OCI-LY3 (cell line): ENCODE measurements at regions not wholly inside any gene's neighbourhood (a gene's known extent, or its start where the extent isn't known, plus 50 kb on each side); places are given as distances from the start of the nearest gene placed in this dataset.

Experiments
- EZH2phosphoT487 ChIP-seq: fragments of 200-600 bp; shearing (Covaris generic); IDR thresholded peaks from 2 replicates; pipeline ENCODE4 v1.6.1; 2018; ENCODE audit warnings: antibody characterized with exemption, mixed run types, low read depth
- TF ChIP-seq, protein P1 (sequence below): fragments of 200-600, 300-600 bp; sonication (generic); IDR thresholded peaks from 2 replicates; pipeline ENCODE4 v1.5.1; 2014; ENCODE audit warnings: antibody characterized with exemption, low read length, low read depth

DNA sequence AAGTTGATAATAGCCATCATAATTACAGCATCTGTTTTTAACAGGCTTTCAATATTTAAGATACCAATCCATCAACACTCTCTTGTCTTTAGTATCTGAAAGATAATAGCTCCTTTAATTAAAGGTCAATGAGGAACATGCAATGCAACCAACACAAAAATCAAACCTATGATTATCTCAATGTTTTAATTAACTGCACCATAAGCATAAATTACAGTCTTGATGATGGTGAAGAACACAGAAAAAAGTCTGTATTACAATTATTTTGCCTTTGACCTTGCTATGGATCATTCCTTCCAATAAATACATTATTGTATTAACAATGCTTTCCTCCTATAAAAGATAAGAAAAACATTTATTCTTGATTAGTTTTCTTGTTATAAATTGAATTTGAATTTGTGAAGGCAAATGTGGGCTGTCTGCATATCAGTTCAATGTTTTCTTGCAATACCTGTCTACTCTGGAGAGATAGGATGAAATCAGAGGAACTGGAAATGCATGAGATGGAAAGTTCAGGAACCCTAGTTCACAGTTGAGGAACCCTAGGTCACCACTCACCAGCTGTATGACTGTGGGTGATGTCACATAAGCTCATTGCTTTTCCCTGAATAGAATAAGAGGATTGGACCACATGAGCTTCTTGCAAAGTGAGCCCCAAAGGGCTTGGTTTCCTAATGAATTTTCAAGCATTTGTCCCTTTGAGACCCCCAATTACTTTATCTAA is 58.5 kb upstream of the ANXA1 start:
- TF ChIP-seq, protein P1, sequence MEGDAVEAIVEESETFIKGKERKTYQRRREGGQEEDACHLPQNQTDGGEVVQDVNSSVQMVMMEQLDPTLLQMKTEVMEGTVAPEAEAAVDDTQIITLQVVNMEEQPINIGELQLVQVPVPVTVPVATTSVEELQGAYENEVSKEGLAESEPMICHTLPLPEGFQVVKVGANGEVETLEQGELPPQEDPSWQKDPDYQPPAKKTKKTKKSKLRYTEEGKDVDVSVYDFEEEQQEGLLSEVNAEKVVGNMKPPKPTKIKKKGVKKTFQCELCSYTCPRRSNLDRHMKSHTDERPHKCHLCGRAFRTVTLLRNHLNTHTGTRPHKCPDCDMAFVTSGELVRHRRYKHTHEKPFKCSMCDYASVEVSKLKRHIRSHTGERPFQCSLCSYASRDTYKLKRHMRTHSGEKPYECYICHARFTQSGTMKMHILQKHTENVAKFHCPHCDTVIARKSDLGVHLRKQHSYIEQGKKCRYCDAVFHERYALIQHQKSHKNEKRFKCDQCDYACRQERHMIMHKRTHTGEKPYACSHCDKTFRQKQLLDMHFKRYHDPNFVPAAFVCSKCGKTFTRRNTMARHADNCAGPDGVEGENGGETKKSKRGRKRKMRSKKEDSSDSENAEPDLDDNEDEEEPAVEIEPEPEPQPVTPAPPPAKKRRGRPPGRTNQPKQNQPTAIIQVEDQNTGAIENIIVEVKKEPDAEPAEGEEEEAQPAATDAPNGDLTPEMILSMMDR, result no peak
- TF ChIP-seq EZH2phosphoT487, result no peak
